ENCODE measurements at regions not wholly inside any gene's neighbourhood (a gene's known extent, or its start where the extent isn't known, plus 50 kb on each side); places are given as distances from the start of the nearest gene placed in this dataset.

- ChIA-PET POLR2A (ENCODE audit: partially characterized antibody) (interaction anchor here (0.5 kb wide), 1 partner anchor 1481 kb away, joined by 4 read pairs; no protein-coding TSS in a partner anchor), CTCF (ENCODE audit: partially characterized antibody) (interaction anchor here (0.9 kb wide), 1 partner anchor 137 kb away, joined by 3 read pairs; no protein-coding TSS in a partner anchor)
- Histone ChIP-seq H3K27ac (ENCODE audit: low read depth, low read length) (no peak overlapping the region), H3K23me2 (ENCODE audit: low read depth, low read length) (peaks cover 5% of the 10 kb centered on the region; the same call in 1 of the 2 replicates), H3K56ac (replicated peaks; ENCODE audit: insufficient read length, low read depth, low read length) (no peak overlapping the region), H3K9me3 (ENCODE audit: insufficient read depth in 2 of 2, low read depth in 1 of 2, low read length in 1 of 2) (no peaks in the 10 kb centered on the region), H4K20me1 (replicated peaks in 1 of 2; ENCODE audit: control insufficient read depth in 1 of 2, insufficient read depth in 2 of 2, low read length in 2 of 2) (no peaks in the 10 kb centered on the region), H3K27me3 (replicated peaks in 1 of 4; ENCODE audit: control insufficient read depth in 3 of 4, extremely low read depth in 1 of 4, insufficient read depth in 3 of 4, low read length in 3 of 4) (0 out of 7 replicates have a peak, but pooled peaks cover 0 to 3% (median 0%) of the 10 kb centered on the region in 4 experiments), H3K79me1 (ENCODE audit: low read depth, low read length) (no peaks in the 10 kb centered on the region), H3K23ac (ENCODE audit: insufficient read length) (no peak overlapping the region), H2BK12ac (ENCODE audit: low read depth, low read length) (no peak overlapping the region), H2AFZ (ENCODE audit: low read length) (no peak overlapping the region), H3K14ac (ENCODE audit: insufficient read length) (no peak overlapping the region), H2BK20ac (ENCODE audit: low read length) (no peak overlapping the region), H2BK15ac (ENCODE audit: low read length) (no peak overlapping the region), H3K4me1 (replicated peaks in 1 of 4; ENCODE audit: control insufficient read depth in 3 of 4, insufficient read depth in 4 of 4, low read length in 3 of 4) (peaks cover 0 to 2% (median 0%) of the 10 kb centered on the region in 4 experiments; a peak in 1 of 7 replicates), H3K4ac (replicated peaks; ENCODE audit: insufficient read length, low read depth, low read length) (no peak overlapping the region), H3K36me3 (ENCODE audit: control insufficient read depth in 2 of 4, insufficient read depth in 4 of 4, low read length in 3 of 4) (no peaks in the 10 kb centered on the region), H4K8ac (ENCODE audit: extremely low read depth, insufficient read depth, low read length) (no peak overlapping the region), H4K91ac (replicated peaks; ENCODE audit: insufficient read length, low read length) (no peak overlapping the region), H2BK120ac (replicated peaks; ENCODE audit: low read depth, low read length) (no peak overlapping the region), H2AK5ac (ENCODE audit: low read depth, low read length) (no peak overlapping the region), H3K18ac (ENCODE audit: extremely low read depth, low read length) (no peak overlapping the region), H3K9ac (replicated peaks in 1 of 4; ENCODE audit: extremely low read depth in 1 of 4, low read depth in 3 of 4, low read length in 3 of 4) (no peak overlapping the region), H3K4me3 (ENCODE audit: extremely low read depth in 1 of 4, insufficient read depth in 2 of 4, low read depth in 3 of 4, low read length in 4 of 4) (no peak overlapping the region), H4K5ac (ENCODE audit: insufficient read length, low read depth, low read length) (no peak overlapping the region), H3K4me2 (ENCODE audit: insufficient read depth in 1 of 2, low read depth in 2 of 2, low read length in 2 of 2) (no peak overlapping the region), H3K79me2 (ENCODE audit: control insufficient read depth in 1 of 2, insufficient read depth in 2 of 2, low read length in 2 of 2) (no peaks in the 10 kb centered on the region), H2BK5ac (ENCODE audit: low read depth, low read length) (no peak overlapping the region)
- DNase-seq (ENCODE audit: low read depth in 1 of 2, low spot score in 2 of 2) (no peak), FAIRE-seq (no peak)
- WGBS, 2 experiments (ENCODE audit: extremely low coverage in 1 of 2, insufficient coverage in 1 of 2, insufficient read length in 1 of 2, insufficient replicate concordance in 2 of 2, low coverage in 1 of 2, low lambda C conversion rate in 2 of 2, missing lambda C conversion rate in 1 of 2): 90% methylated on average over 8 of the region's 10 CpGs; no CpG with 5 or more reads in 1 of the 2 experiments
- TF ChIP-seq KDM5A (IDR thresholded peaks at IDR 0.05; ENCODE audit: low read length): no peak
- no peak for TF ChIP-seq CHD1 (IDR thresholded peaks at IDR 0.05; ENCODE audit: low read depth, low read length)
- no peak for TF ChIP-seq POLR2AphosphoS5 (IDR thresholded peaks at IDR 0.05; ENCODE audit: low read depth, low read length)
These were observed 251.3 kb downstream of the ANKRD60 start for GRCh38 chr20:57977141-57977540.

Measured in H1 (cell line).